SU-DHL-6 (cell line): ENCODE measurements at regions not wholly inside any gene's neighbourhood (a gene's known extent, or its start where the extent isn't known, plus 50 kb on each side); places are given as distances from the start of the nearest gene placed in this dataset.
"Not testable (repeated sequence)": the region's sequence is repeated elsewhere in the genome, so short reads cannot be mapped to it uniquely, and the experiment has no call there.

Source experiments
- EZH2phosphoT487 ChIP-seq: fragments of 200-600 bp; sonication (generic), shearing (Covaris generic); conservative IDR thresholded peaks from 2 replicates; pipeline ENCODE4 v1.6.1; 2018; ENCODE audit warnings: mild to moderate bottlenecking, antibody characterized with exemption, low read length, moderate library complexity, mixed read lengths
- TF ChIP-seq, protein P1 (sequence below): fragments of 200-600 bp; sonication (generic); IDR thresholded peaks from one replicate; pipeline ENCODE4 v1.5.1; 2017; ENCODE audit warnings: antibody characterized with exemption, mild to moderate bottlenecking, low read length, moderate library complexity; ENCODE audit not compliant: insufficient read depth, poor library complexity, severe bottlenecking

- TF ChIP-seq, protein P1, sequence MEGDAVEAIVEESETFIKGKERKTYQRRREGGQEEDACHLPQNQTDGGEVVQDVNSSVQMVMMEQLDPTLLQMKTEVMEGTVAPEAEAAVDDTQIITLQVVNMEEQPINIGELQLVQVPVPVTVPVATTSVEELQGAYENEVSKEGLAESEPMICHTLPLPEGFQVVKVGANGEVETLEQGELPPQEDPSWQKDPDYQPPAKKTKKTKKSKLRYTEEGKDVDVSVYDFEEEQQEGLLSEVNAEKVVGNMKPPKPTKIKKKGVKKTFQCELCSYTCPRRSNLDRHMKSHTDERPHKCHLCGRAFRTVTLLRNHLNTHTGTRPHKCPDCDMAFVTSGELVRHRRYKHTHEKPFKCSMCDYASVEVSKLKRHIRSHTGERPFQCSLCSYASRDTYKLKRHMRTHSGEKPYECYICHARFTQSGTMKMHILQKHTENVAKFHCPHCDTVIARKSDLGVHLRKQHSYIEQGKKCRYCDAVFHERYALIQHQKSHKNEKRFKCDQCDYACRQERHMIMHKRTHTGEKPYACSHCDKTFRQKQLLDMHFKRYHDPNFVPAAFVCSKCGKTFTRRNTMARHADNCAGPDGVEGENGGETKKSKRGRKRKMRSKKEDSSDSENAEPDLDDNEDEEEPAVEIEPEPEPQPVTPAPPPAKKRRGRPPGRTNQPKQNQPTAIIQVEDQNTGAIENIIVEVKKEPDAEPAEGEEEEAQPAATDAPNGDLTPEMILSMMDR, result not testable (repeated sequence)
- TF ChIP-seq EZH2phosphoT487, result not testable (repeated sequence)
Observed at GRCh38 chr7:66455432-66455831, 173.2 kb upstream of the KCTD7 start.
